HG02571 (cell line): ENCODE measurements at regions not wholly inside any gene's neighbourhood (a gene's known extent, or its start where the extent isn't known, plus 50 kb on each side); places are given as distances from the start of the nearest gene placed in this dataset.
"Not testable (repeated sequence)": the region's sequence is repeated elsewhere in the genome, so short reads cannot be mapped to it uniquely, and the experiment has no call there.

Experiments
- ATAC-seq: cut with Tn5 transposase; IDR thresholded peaks from one replicate; pipeline ENCODE4 v1.9.1; 2021; ENCODE audit warnings: mild to moderate bottlenecking, moderate library complexity; ENCODE audit not compliant: unreplicated experiment

DNA sequence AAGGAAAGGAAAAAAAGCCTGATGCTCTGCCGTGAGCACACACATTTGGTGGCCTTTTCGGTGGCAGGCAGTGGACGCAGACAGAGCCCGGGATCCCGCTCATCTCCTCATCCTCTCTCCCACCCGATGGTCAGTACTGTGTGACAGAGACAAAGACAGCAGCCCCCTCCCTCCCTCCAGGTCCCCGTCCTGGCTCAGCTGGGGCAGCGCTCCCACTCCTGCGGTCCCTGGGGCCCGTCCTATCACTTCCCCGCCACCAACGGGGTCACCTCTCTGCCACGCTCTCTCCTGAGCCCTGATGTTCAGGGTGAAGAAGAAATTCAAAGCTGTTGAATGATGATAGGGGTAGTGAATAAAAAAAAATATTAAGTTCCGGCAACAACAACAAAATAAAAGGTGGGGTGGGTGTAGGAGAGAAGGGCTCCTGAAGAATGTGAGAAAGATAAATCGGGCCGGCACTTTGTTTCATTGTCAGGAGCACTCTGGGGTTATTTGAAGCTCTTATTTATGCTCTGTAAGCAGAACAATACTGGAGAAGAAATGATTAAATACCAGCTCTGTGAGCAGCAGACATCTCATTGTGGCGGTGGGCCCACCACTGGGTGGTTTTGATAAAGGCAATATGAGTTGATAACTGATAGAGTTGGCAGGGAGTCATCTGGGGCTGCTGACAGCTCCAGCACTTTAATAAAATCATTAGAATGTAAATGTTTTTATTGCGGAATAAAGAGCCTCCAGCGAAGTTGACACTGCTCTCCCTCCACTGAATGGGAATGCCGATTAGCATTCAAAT is 417.7 kb downstream of the IRX1 start:
- no peak for ATAC-seq

DNA sequence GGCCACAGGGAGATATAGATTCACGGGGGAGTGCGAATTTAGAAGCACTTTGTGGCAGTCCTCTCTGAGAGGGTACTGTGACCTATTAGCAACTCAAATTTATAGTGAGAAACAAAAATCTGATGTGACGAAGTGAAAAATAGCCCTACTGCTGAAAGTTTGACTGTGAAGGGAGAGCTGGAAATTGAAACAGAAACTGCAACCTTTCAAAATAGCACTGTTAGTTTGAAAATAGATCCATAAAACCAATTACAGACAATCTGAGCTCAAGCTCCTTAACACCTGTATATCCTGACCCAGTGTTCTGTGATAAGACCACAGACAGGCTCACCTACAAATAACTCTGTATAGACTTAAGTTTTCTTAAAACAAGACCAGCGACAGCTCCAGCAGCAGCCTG is 420.1 kb downstream of the IRX1 start:
- ATAC-seq, result no peak

DNA sequence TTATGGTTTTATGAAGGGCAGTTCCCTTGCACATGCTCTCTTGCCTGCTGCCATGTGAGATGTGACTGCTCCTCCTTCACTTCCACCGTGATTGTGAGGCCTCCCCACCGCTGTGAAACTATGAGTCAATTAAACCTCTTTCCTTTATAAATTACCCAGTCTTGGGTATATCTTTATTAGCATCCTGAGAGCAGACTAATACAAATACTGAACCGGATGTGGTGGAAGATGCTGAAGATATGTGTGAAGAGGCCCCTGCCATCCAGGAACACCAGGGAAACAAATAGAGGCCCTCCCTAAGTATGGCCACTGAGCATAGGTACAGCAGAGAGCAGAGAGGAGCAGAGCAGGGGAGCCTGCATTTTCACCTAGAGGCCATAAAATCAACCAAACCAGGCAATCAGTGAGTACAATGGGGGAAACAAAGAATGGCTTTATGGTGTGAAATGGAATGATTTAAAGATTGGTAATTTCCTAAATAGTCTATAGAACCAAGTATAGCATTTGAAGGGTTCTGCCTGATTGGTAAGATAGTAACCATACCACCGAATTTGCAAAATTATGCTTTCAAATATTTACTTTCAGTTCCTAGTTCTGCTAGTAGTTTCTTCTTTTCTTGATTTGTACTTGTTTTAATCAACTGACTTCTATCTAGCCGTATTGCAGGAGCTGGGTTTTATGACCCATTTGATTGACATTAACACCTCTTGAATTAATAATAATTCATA is 421.6 kb downstream of the IRX1 start:
- no peak for ATAC-seq

GRCh38 chr5:4018007-4018406 is 422.4 kb downstream of the IRX1 start:
- no peak for ATAC-seq

DNA sequence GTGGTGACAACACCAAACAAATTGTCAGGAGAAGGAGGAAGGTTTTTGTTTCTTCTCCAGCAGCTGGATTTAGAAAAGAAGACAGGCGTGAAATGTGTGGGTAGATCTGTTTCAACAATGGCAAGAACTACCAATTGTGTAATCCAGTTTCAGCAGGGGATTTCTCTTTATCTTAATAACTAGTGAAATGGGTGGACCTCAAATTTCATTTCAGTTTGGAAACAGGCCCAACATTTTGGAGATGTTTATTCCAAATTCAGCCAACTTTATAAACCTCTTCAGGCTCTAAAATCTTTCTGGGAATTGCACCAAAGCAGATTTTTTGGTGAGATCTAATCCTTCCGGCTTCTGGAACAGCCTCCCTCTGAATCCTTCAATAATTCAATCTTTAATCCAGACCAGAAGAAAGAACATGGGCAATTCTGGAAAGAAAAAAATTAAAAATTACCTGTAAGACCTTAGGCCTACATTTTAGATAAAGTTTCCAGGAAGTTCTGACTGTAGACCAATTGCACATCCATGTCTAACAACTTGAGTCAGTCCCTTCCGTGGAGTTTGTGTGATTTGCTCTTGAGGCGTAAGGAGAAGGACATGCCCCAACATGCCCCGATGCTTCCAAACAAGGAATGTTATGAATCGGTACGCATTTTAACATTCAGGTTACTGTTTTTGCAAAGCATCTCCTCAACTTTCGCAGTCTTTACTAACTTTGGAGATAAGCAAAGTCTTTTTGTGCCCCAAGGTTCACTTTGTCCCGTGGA is 423.6 kb downstream of the IRX1 start:
- no peak for ATAC-seq

- no peak for ATAC-seq
These were observed 424.2 kb downstream of the IRX1 start for GRCh38 chr5:4019841-4020240.

DNA sequence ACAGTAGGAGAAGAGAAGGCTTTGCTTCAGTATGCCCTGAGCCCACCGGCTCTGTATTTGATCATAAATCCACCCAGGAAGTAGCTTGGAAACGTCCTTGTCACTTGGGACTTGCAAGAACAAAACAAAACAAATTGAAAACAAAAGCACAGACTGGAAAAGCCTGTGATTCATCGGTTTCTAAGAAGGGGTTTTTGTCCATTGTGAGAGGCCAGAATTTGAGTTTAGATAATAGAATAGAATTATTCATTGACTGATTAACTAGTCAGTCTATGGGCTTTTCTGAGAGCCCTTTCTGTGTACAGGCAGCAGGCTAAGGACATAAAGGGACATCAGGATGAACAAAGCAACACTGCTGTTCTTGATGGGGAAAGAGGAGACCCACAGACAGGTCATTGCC is 424.8 kb downstream of the IRX1 start:
- ATAC-seq, result no peak

DNA sequence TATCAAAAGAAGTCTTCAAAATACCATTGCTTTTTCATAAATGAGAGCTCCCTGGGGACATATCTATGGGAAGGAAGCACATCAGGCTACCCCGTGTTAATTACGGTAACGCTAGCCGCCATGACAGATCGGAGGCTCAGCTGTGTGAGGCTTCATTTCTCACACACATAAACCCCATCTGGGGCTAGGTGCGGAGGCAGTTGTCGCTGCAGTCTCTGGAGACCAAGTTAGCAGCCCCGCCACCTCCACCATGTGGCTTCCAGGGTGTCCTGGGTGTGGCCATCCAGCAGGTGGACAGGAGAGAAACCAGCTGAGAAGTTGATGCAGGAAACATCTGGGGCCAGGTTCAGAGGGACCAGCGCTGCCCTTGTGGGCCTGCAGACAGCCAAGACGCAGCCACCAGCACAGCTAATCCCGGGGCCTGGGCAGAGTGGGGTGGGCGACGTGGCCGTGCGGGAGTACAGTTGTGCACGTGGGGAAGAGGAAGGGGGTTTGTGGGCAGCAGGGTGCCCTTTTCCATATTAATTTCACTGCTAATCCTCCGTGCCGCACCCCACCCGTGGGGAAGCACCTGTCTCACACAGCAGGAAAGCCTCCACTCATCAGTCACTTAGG is 426.5 kb downstream of the IRX1 start:
- ATAC-seq, result no peak

- ATAC-seq, result no peak
These were observed 427.6 kb downstream of the IRX1 start for GRCh38 chr5:4023091-4023752.

DNA sequence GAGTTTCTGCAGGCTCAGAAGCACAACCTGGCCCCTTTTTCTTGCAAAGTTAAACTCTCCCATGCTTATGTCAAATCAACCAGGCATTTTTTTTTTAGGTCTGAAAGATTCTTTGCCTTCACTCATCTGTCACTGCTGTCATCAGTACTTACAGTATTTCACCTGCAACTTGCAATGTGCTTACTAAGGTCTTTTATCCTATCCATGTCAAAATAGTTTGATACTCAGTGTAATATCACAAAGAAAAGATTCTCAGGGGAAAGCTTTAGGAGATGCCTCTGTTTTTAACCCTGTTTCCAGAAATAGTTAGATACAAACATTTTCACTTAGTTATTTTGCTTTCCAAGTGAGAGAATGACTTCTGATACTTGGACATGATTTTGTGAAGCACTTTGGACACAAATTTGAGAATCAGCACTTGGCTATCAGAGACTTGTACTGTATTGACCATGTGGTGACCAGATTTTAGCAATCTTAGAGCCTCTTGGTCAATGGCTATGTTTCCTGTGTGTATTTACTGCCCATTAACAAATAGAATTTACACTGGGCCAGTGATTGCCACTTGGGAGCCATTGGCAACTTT is 428.2 kb downstream of the IRX1 start:
- ATAC-seq, result no peak

DNA sequence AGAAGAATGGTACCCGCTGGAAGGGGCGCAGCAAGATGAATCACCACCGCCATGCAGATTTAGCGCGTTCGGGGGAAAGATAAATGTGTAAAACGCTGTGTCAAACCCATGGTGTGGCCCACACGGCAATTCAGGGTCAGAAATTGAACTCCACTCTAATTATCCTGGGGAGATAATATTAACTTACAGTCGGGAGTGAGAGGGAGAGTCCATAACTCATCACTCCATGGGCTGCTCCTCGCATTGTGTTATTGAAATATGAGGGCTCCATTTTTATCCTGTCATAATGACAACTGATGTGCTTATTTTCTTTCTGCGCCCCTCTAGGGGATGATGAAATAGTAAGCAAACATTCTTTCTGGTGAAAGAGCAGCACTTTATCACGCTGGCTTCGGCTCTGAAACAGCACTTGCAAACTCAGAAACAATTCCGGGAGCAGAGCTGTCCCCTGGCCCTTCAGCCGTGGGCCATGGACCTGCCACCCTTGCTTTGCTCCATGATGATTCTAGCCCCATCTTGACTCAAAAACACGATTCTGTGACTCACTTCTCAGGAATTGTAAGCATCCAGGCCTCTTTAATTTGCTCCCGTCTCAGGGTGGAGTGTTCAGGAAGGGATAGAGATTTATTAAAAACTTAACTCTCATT is 431.6 kb downstream of the IRX1 start:
- ATAC-seq, result no peak

- ATAC-seq, result no peak
These were observed 432.8 kb downstream of the IRX1 start for GRCh38 chr5:4028384-4028783.

DNA sequence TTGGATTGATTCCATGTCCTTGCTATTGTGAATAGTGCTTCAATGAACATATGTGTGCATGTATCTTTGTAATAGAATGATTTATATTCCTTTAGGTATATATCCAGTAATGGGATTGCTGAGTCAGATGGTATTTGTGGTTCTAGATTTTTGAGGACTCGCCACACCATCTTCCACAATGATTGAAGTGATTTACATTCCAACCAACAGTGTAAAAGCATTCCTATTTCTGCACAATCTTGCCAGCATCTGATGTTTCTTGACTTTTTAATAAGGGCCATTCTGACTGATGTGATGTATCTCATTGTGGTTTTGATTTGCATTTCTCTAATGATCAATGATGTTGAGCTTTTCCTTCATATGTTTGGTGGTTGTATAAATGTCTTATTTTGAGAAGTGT is 437.9 kb downstream of the IRX1 start:
- not testable (repeated sequence) for ATAC-seq

GRCh38 chr5:4036861-4037260 is 441.2 kb downstream of the IRX1 start:
- ATAC-seq, result no peak

- ATAC-seq, result no peak
These were observed 443.4 kb downstream of the IRX1 start for GRCh38 chr5:4038994-4039393.

GRCh38 chr5:4042311-4042710 is 446.7 kb downstream of the IRX1 start:
- ATAC-seq, result no peak

DNA sequence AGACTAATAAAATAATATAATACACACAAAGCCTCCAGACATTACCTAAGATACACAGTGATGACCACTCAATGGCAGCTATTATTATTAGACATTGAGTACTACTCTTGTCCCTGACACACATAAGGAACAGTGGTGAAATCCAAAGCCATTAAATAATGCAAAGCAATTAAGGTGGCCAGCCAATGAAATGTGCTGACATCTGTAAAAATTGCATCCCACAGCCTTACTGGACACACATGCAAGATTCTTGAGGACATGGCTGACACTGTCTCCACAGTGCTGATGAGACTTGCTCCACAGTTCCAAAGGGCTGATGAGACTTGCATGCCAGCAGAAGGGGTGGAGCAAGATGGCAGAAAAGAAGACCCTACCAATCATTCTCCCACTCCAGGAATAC is 447.5 kb downstream of the IRX1 start:
- ATAC-seq, result no peak

- ATAC-seq, result no peak
These were observed 449.2 kb downstream of the IRX1 start for GRCh38 chr5:4044881-4045280.

DNA sequence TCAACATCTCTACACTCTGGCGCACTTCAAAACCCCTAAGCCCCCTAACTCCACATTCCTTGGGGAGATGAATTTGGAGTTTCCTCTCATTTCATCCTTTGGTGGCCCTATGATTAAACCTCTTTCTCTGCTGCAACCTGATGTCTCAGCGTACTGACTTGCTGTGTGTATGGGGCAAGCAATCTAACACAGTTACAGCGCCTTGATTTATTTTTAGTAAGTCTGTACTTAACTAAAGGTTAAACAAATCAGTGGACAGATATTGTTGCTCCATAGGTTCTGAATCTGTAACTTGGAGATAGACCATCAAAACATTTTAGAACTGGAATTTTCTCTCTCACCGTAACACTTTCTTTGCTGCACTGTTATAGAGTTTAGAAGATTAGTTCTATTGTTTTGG is 452.8 kb downstream of the IRX1 start:
- no peak for ATAC-seq

DNA sequence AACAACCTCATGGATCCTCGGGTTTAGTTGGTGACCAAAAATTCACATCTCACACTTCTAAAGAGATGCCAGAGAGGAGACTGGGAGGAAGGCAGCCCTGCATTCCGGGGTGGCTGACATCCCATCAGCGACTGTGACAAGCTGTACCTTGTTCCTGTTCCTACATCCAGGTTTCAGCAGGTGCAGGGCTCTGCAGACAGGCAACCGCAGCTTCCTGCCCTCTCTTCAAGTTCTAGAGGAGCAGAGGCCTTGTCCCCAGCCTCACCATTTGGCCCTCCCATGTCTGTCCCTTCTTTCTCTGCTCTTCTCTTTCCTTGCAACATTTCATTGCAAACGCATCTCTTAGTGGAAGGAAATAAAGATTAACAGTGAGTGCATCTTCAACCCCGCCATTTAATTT is 454.6 kb downstream of the IRX1 start:
- ATAC-seq, result no peak
